ENCODE measurements at regions not wholly inside any gene's neighbourhood (a gene's known extent, or its start where the extent isn't known, plus 50 kb on each side); places are given as distances from the start of the nearest gene placed in this dataset.
"Not testable (repeated sequence)": the region's sequence is repeated elsewhere in the genome, so short reads cannot be mapped to it uniquely, and the experiment has no call there.

- H3K27me3 Mint-ChIP-seq, H3K9me3 Mint-ChIP-seq, DNase-seq, H3K4me3 Mint-ChIP-seq, POLR2A ChIA-PET: not testable (repeated sequence)
- peak; percentile 49 to 58 for ATAC-seq
- Mint-ChIP-seq H3K27ac (peak overlapping the region in 1 of 10 donors; percentile 11), H3K4me1 (peaks cover 12 to 50% (median 40%) of the 10 kb centered on the region in 4 donors), H3K36me3 (peaks cover 0 to 33% (median 2%) of the 10 kb centered on the region in 3 donors)
Measured at GRCh38 chr16:29578898-29579297, 72.7 kb upstream of the NPIPB12 start.

- H3K27ac Mint-ChIP-seq, H3K9me3 Mint-ChIP-seq, H3K4me3 Mint-ChIP-seq, POLR2A ChIA-PET, ATAC-seq, H3K27me3 Mint-ChIP-seq, DNase-seq: not testable (repeated sequence)
- H3K4me1 Mint-ChIP-seq: peaks cover 10 to 58% (median 43%) of the 10 kb centered on the region in 4 donors
- peaks cover 0 to 29% (median 2%) of the 10 kb centered on the region in 3 donors for H3K36me3 Mint-ChIP-seq
Measured at GRCh38 chr16:29581764-29582163, 75.6 kb upstream of the NPIPB12 start.

DNA sequence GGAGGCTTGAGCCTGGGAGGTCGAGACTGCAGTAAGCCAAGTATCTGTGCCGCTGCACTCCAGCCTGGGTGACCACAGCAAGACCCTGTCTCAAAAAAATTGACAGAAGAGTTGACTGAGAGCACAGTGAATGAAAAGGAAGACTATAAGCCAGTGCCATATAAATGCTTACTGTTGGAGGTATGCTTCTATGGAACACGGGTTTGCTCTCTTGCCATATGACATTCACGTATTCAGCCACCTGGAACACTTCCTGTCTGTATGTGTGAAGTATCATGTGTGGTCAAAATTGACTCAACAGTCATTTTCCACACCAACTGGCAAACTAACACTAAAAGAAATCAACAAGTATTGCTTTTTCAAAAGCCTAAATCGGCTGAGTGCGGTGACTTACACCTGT lies 71.1 kb upstream of the SPN start:
- H3K27me3 Mint-ChIP-seq, ATAC-seq, POLR2A ChIA-PET, H3K9me3 Mint-ChIP-seq, DNase-seq, H3K36me3 Mint-ChIP-seq: not testable (repeated sequence)
- Mint-ChIP-seq H3K4me3 (peak overlapping the region in 8 of 10 donors; percentile 20 to 70 (median 50)), H3K4me1 (peaks cover 7 to 47% (median 40%) of the 10 kb centered on the region in 4 donors), H3K27ac (peak overlapping the region in 5 of 10 donors; percentile 21 to 69 (median 56))

- ATAC-seq: peak; percentile 58 to 70
- H3K9me3 Mint-ChIP-seq, H3K36me3 Mint-ChIP-seq, H3K27me3 Mint-ChIP-seq: not testable (repeated sequence)
- Mint-ChIP-seq H3K27ac (peak overlapping the region; percentile 81 to 96 (median 94)), H3K4me3 (peak overlapping the region; percentile 87 to 98 (median 94)), H3K4me1 (peaks cover 8 to 37% (median 31%) of the 10 kb centered on the region in 4 donors)
- peak in 8 of 10 donors; percentile 37 to 79 (median 48) for DNase-seq
- POLR2A ChIA-PET: interaction anchor here (0.9 to 1.4 kb wide), 3 partner anchors 68 to 788 kb away, joined by 3 to 6 read pairs (median 3); partner anchors contain the start of genes SEPTIN1 and SPN
Measured at GRCh38 chr16:29594269-29594925, 68.7 kb upstream of the SPN start.

DNA sequence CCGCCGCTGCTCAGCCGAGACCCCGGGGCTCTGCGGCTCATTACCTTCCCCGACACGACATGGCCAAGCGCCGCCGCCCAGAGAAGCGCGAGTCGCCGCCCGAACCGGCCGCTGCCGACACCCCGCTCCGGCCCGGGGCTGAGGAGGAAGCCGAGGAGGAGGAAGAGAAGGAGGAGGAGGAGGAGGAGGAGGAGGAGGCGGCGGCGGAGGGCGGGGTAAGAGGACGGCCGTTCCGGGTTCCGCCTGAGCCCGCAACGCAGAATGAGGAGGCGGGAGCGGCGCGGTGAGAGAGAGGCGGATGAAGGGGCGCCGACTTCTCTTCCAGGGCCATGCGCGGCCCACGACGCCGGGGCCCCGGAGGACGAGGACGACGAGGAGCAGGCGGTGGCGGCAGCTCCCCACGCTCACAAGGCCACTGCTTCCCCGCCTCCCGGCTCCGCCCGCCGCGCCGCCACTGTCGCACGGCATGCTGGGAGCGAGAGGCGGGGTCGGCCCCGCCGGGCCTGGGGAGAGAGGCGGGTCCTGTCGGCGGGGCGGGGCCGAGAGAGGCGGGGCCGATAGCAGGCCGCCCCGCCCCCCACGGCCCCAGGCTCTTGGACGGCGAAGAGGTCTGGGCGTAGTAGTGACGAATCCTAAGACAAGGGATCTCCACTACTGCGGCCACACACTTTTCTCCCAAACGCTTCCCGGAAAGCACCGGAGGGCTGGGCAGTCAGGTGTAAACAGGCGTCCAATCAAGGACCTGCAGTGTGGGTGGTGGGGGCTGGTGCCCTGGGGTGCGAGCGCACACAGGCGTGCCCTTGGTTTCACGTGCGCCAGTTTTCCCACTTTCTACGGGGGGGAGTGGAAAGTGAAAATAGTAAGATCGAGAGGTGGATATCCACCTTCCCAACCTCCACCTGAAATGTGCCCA lies 67.9 kb upstream of the SPN start:
- not testable (repeated sequence) for H3K27me3 Mint-ChIP-seq, H3K9me3 Mint-ChIP-seq, H3K36me3 Mint-ChIP-seq
- peak; percentile 78 to 81 for ATAC-seq
- H3K27ac Mint-ChIP-seq: peak overlapping the region in 9 of 10 donors; percentile 80 to 96 (median 91)
- peaks cover 8 to 38% (median 32%) of the 10 kb centered on the region in 4 donors for H3K4me1 Mint-ChIP-seq
- peak overlapping the region; percentile 78 to 92 (median 86) for H3K4me3 Mint-ChIP-seq
- DNase-seq: peak; percentile 82 to 95 (median 90)
- POLR2A ChIA-PET: interaction anchor here (0.9 to 1.4 kb wide), 3 partner anchors 68 to 787 kb away, joined by 3 to 6 read pairs (median 3); partner anchors contain the start of genes SEPTIN1 and SPN

DNA sequence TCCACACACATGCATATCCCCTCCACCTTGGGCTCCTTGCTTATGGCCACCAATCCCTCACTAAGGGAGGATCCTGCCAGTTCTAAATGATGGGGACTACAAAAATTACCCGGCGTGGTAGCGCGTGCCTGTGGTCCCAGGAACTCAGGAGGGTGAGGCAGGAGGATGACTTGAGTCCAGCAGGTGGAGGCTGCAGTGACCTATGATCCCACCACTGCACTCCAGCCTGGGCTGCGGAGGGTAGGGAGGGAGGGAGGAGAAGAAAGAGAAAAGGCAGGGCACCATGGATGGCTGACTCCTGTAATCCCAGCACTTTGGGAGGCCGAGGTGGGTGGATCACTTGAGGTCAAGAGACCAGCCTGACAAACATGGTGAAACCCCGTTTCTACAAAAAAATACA lies 66.0 kb upstream of the SPN start:
- H3K36me3 Mint-ChIP-seq, DNase-seq, H3K9me3 Mint-ChIP-seq, ATAC-seq, H3K27me3 Mint-ChIP-seq, POLR2A ChIA-PET: not testable (repeated sequence)
- H3K27ac Mint-ChIP-seq: peak overlapping the region in 6 of 10 donors; percentile 15 to 59 (median 28)
- H3K4me1 Mint-ChIP-seq: peaks cover 10 to 42% (median 37%) of the 10 kb centered on the region in 4 donors
- H3K4me3 Mint-ChIP-seq: peak overlapping the region in 2 of 10 donors; percentile 7 to 68

DNA sequence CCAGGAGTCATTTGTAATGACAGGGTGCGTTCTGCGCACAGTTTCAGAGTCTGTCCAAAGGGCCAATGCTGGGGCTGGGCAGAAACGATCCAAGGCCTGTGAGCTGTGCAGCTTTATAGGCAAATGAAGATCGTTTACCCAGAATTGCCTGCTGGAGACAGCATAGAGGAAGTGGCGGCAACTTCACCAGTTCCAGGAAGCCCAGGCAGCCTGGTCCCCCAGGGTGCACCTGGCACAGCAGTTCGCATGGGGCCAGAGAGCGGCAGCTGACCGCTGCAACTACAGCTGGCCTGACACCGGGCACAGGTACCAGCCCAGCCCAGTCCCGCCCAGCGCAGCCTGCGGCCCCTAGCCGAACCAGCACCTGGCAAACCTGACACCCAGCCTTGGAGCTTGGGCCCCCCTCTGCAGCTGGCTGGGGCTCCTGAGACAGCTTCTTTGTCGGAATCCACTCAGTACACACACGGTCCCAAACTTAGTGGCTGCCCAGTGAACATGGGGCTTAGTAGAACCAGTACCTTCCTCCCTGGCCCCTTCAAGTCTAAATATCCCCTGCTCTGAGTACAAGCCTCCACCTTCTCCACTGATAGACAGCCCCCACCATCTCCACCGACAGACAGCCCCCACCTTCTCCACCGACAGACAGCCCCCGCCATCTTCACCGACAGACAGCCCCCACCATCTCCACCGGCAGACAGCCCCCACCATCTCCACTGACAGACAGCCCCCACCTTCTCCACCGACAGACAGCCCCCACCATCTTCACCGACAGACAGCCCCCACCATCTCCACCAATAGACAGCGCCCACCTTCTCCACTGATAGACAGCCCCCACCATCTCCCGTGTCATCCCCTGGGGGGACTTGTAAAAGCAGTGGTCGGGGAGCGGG lies 62.7 kb upstream of the SPN start:
- Mint-ChIP-seq H3K27ac (peak overlapping the region; percentile 90 to 96 (median 92)), H3K4me3 (peak overlapping the region; percentile 76 to 91 (median 86)), H3K4me1 (peaks cover 13 to 51% (median 46%) of the 10 kb centered on the region in 4 donors)
- not testable (repeated sequence) for H3K27me3 Mint-ChIP-seq, H3K36me3 Mint-ChIP-seq, H3K9me3 Mint-ChIP-seq
- peak in 9 of 10 donors; percentile 15 to 65 (median 47) for DNase-seq
- peak; percentile 54 to 66 for ATAC-seq
- POLR2A ChIA-PET: interaction anchor here (0.7 to 1.5 kb wide), 3 partner anchors 12 to 129 kb away, joined by 4 to 5 read pairs (median 4); partner anchors contain the start of gene QPRT

DNA sequence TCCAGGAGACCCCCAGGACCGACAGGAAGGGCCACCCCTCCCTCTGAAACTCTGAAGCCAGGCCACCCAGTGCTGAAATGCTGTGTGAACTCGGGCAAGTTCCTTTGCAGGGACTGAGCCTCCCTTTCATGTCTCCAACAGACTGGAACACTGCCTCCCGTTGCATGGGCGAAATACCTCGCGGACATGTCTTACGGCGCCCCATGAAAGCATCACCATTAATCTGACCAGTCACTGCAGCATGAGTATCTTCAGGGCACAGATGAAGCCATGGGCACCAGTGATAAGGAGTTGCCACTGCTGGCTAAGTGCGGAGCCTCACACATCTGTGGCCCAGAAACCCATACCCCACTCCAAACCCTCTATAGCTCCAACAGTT lies 60.8 kb upstream of the SPN start:
- peaks cover 10 to 48% (median 40%) of the 10 kb centered on the region in 4 donors for H3K4me1 Mint-ChIP-seq
- H3K4me3 Mint-ChIP-seq: peak overlapping the region in 7 of 10 donors; percentile 27 to 86 (median 62)
- H3K9me3 Mint-ChIP-seq, DNase-seq, H3K36me3 Mint-ChIP-seq, ATAC-seq, H3K27me3 Mint-ChIP-seq, POLR2A ChIA-PET: not testable (repeated sequence)
- peak overlapping the region in 8 of 10 donors; percentile 46 to 96 (median 88) for H3K27ac Mint-ChIP-seq

DNA sequence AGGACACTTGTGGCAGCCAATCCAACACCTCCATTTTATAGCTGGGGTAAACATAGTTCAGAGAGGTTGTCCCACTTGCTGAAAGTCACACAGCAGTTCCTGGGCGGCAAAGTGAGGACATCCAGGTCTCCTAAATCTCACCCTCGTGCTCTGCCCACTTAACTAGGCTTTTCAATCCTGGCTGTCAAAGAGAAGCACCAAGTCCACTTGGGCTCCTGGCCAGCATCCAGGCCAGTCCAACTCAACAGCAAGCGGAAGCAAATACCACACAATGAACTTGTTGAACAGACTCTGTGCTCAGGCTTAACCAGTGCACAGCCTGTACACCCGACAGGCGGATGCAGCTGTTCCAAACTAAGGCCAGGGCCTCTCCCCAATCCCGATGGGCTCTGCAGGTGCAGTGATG lies 60.4 kb upstream of the SPN start:
- H3K4me3 Mint-ChIP-seq: peak overlapping the region in 5 of 10 donors; percentile 6 to 86 (median 30)
- H3K36me3 Mint-ChIP-seq, DNase-seq, ATAC-seq, H3K27me3 Mint-ChIP-seq, POLR2A ChIA-PET, H3K9me3 Mint-ChIP-seq: not testable (repeated sequence)
- peak overlapping the region in 6 of 10 donors; percentile 46 to 90 (median 86) for H3K27ac Mint-ChIP-seq
- peaks cover 10 to 52% (median 43%) of the 10 kb centered on the region in 4 donors for H3K4me1 Mint-ChIP-seq

DNA sequence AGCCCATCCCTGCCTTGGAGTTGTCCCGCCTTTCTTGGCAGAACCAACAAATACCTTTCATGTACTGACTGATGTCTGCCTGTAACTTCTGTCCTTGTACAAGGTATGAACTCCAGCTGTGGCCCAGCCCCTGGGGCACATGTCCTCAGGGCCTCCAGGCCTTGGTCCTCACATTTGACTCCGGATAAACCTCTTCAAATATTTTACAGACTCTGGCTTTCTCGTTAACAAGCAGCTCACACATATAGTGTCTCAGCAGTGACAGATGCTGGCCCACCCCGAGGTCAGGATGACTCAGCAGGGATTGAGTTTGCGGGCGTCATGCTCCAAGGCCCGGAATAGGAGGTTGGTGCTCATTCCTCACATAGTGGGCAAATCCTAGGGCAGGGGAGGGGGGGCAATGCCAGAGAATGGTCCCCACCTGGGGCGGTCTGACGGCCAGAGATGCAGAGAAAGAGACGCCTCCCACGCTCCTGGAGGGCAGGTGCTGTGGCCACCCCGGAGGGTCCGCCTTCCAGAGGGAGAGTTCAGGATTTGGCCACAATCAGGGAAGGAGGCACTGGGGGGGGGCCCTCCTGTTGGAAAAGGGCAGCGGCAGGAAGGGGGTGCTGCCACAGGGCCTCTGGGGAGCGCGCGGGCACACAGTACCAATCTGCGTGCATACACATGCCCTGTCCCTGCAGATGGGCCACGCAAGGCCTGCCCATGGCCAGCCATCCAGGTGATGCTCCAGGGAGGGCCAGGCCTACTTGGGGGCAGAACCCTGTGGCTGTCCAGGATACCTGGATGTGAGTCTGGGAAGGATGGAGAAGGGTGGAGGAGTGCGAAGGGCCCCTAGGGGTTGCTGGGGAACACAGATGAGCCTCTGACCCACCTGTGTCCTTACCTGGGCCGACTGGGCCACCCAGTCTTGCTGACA lies 58.2 kb upstream of the SPN start:
- H3K27me3 Mint-ChIP-seq, DNase-seq, H3K36me3 Mint-ChIP-seq, H3K9me3 Mint-ChIP-seq, ATAC-seq, POLR2A ChIA-PET: not testable (repeated sequence)
- Mint-ChIP-seq H3K4me3 (peak overlapping the region in 1 of 10 donors; percentile 41), H3K4me1 (peaks cover 9 to 54% (median 44%) of the 10 kb centered on the region in 4 donors), H3K27ac (peak overlapping the region in 8 of 10 donors; percentile 12 to 87 (median 70))

DNA sequence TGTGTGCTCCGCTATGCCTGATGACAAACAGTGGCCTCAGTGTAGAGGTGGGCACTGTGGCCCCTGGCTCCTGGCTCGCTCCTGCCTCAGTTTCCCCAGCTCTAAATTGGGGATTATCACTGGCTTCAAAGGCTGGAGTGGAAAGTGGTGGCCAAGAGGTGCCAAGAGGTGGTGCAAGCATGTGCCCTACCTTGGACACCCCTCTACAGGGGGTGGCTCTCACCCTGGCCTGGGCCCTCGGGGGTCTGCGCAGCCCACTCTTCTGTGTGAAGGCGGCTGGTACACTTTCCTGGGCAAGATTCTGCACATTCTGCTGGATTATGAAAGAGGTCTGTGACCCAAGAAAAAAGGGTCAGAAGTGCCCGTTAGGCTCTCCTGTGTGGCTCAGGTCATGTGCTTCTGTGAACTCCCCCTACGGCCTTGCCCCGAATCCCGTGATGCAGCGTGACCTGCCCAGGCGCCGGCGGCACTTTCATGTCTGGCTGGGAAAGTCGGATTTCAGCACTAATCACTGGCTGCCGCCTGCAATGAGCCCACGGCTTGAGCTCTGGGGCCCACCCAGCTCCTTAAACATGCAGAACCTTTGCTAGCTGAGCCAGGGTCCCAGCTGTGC lies 57.3 kb upstream of the SPN start:
- H3K9me3 Mint-ChIP-seq, H3K36me3 Mint-ChIP-seq, ATAC-seq, H3K27me3 Mint-ChIP-seq, H3K4me3 Mint-ChIP-seq, POLR2A ChIA-PET, DNase-seq: not testable (repeated sequence)
- Mint-ChIP-seq H3K4me1 (peaks cover 9 to 52% (median 40%) of the 10 kb centered on the region in 4 donors), H3K27ac (peak overlapping the region in 1 of 10 donors; percentile 7)
